HG03378 (cell line): ENCODE measurements at regions not wholly inside any gene's neighbourhood (a gene's known extent, or its start where the extent isn't known, plus 50 kb on each side); places are given as distances from the start of the nearest gene placed in this dataset.

Experiments
- ATAC-seq: cut with Tn5 transposase; IDR thresholded peaks from one replicate; pipeline ENCODE4 v1.9.1; 2021; ENCODE audit warnings: mild to moderate bottlenecking, moderate library complexity; ENCODE audit not compliant: unreplicated experiment

DNA sequence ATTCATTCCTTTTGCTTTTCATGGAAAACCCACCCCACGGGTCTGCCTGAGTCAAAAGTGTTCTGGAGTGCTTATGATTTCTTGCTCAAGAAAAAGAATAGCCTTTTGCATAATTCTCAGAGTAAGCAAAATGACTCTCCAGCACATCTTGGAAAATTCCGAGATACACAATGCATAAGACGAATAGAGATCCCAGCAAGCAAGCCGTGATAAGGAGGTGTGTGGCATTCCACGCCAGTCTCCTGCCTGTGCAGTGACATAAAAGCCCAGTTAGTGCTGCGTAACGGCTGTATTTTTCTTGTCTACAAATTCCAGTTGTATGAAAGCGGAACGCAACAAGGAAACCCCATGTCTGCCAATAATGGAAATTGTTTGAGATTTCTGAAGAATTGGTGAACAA is 237.9 kb upstream of the GATB start:
- ATAC-seq = no peak

DNA sequence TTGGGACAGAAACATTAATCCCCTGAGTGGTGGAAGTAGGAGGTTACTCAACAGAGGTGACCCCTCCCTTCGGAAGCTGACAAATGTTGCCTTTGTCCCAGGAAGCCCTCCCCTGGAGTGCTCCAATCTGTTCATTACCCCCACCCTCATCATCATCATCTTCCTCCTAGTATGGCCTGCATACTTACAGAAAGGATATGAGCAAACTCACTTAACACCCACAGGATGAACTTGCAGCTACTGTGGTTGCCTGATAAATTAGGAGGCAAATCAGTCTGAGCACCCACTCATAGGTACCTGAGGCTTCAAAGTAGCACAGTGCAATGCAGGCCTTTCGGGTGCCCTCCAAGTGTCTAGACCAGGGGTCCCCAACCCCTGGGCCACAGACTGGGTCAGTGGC is 236.7 kb upstream of the GATB start:
- no peak for ATAC-seq

DNA sequence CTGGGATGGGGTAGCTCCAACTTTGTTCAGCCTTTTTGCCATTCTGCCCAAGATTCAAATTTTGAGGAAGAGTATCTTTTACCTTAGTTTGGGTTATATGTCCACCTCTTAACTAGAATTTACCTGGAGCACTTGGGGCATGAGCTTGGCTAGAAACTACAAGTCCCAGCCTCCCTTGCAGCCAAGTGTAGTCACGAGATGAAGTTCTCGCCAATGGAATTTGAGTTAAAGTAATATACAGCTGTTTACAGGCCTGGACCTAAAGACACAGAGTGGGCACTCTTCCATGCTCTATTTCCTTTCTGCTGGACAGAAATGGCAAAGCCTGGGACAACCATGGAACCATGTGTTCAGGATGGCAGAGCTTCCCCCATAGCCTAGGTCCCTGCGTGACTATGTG is 233.6 kb upstream of the GATB start:
- no peak for ATAC-seq

DNA sequence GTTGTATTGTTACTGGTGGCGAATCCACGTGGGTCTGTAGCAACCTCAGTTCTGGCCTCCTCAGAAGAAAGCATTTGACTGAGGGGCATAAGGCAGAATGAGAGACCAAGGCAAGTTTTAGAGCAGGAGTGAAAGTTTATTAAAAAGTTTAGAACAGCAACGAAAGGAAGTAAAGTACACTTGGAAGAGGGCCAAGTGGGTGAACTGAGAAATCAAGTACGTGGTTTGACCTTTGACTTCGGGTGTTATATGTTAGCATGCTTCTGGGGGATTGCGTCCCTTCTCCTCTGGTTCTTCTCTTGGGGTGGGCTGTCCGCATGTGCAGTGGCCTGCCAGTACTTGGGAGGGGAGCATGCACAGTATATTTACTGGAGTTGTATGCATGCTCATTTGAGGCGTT is 232.7 kb upstream of the GATB start:
- no peak for ATAC-seq

DNA sequence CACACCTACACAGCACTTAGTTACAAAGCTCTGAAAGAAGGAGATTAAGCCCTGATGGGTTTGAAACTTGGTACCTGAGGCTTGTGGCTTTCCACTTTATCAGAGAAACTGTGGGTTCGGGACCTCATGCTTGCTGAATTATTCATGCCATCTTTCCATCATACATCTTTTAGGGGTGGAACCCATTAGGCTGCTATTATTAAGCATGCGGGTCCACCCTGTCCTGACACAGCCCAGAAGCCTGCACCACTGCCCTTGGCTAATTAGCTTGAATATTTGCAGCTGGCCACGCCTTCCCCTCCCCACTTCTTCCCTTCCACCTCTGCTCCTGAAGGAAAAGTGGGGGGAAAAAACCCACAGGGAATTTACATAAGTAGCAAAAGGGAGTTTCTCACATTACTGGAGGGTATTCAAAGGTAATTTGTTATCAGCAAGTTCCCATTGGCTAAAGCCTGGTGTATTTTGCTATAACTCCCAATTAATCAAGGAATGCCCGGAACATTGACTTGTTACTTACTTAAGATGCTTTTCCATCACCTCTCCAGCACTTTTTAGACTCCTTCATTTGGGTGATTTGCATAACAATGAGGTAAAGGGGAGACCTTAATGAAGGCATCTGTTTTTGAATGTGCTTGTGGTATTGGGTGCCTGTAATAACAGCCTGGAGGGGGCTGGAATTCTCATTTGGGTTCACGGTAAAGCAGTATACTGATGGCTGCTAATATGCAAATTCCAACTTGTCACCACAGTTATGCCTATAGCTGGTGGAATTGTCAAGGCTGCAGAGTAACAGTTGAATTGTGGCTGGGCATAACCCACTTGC is 231.7 kb upstream of the GATB start:
- ATAC-seq = no peak

DNA sequence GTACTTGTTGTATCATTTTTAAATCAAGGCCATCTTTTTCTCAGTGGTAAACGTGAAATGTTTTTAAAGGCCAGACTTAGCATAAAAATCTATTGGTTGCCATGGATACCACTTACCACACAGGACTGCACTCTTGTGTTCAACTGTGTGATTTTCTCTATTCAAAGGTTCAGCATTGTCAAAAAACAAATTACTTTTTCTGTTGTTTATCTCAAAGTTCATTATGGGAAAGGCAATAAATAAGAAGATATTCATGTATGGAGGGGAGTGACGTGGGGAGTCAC is 231.0 kb upstream of the GATB start:
- ATAC-seq = no peak

DNA sequence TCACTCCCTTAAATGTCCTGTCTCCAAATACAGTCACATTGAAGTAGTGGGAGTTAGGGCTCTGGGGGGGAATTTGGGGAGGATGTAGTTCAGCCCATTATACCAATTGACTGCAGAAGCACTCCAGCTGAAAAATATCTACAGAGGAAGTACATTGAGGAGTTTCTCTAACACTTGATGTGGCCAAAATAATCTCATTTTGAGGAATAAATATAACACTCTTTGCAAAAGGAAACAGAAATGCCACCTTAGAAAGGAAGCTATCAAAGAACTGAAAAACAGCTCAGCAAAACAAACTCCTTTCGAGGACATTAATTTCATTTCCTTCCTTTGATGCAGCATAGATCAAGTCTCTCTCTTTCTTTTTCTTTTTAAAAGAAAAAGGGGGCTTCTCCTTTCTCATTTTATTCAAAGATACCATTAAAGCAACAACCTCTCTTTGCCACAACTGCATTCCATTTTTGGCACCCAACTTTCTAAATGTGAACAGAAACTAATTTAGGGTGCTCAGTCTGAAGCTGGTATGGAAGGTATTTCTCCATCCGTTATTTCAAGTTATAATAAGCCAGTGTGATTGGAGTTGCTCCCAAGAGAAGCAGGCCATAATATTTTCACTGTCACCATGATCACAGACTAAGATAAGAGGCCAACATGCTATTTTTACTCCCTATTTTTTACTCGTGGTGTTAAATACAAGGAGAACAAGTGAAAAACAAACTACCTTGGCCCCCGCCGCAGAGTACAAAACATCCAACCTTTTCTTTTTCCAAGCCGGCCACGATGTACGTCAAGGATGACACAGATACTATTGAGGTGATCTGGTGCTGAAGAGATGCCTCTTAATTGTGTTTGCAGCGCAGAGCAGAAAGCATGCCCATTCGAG is 230.4 kb upstream of the GATB start:
- ATAC-seq = no peak

DNA sequence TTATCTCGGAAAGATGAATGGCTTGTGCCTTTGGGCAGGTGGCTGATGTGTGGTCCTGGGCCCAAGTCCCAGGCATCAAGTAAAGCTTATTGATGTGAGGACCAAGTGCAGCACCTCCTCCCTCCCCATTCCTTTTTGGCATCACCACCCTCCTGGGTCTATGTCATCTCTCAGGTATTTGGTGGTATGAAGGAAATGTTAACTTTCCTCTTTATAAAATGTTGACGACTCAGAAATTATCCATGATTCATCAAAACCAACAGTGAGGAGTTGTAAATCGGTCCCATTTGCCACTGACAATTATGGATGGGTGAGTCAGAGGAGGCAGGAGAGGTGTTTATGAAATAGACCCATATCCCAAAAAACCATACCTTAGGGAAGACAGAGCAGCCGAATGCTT is 229.4 kb upstream of the GATB start:
- no peak for ATAC-seq

DNA sequence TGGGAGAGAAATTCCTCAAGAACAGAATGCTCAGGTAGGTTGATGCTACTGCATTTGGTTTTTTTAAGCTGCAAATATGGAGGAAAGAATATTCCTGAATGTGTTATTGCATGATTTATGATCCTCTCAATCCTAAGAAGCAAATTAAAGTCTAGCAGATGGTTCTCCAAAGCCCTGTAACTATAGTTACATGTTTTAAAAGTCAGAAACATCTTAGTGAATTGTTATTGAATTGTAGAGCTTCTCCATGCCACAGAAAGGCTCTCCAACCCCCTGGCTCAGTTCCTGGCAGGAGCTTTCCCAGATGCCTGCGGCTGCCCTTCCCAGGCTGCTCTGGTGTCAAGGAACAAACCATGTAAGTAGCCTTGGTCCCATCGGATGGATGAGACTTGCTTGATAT is 227.8 kb upstream of the GATB start:
- no peak for ATAC-seq

DNA sequence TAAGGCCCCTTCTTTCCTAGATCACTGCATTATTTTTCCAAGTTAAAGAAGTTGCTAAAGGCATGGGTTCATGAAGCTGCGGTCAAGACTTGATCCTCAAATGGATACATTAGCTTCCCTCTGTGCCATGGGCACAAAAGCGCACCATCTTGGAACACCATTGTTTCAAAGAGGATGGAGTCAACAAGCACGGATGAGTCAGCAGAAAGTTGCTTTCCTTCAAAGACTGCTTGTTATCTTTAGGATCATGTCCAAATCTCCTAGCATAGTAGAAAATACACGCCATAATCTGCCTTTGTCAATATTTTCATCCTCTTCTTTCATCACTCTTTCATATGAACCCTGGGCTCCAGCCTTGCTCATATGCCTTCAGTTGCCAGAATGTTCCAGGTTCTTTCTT is 226.8 kb upstream of the GATB start:
- no peak for ATAC-seq

DNA sequence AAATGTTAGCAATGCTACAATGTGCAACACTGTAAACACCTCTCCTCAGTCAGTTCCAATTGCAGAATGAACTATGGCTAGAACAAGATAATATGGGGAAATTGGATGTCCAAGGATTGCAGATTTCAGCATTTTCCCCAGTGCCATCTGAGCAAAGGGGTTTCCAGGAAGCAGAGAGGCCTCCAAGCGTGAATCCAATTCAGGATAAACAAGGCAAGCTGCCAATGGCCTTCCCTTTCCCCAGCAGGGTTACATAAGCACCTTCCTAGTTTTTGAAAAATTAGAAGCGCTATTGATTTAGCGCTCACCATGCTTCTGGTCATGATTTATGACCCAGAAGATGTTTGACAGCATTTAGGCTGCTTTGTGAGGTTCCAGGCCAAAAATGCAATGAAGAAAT is 223.0 kb upstream of the GATB start:
- no peak for ATAC-seq

DNA sequence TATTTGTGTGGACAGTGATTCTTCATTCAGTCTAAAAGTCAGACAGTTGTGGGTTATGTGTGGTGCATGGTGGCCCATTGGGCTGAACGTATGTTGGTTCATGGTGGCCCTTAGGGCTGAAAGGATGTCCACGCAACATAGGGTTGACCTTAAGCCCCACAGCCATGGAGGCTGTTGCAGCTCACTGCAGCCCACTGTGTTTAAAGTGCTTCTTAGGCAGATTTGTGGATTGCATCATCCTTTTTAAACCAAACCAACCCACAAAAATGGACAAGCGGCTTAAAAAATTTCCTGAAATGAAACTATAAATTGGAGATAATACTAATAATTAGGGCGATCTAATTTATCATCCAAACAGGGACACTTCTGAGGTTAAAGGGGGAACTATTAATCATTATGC is 219.0 kb upstream of the GATB start:
- no peak for ATAC-seq

DNA sequence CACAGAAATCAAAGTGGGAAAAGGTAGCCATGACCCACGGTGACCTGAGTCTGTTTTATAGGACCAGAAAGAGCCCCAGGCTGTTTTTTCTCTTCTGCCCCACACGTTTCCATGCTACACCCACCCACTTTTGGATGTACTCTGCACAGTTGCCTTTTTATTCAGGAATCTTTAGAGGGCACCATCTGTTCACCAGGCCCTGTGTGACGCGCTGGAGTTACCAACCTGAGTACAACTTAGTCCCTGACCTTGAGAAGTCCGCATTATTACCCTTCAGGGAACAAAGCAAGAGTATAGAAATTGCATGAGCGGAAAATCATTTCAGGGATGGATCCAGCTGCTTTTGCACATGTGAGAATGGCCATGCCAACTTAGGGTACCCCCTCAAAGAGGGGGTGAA is 207.8 kb upstream of the GATB start:
- ATAC-seq = no peak

DNA sequence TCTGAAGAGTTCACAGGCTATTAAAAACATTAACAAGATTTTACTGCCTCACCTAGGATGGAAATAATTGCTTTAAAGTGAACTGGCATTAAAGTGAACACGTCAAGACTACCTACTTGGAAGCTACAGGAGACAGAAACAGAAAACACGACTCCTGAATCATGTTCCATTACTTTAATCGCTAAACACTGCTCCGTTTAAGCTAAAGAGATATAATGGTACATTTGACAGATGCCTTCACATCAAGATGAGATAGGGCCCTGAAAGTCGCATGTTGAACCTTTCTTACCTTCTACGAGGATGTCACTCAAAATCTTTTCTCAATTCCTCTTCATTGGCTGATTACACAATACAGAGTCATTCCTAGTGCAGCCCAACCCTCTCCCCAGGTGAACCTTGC is 206.3 kb upstream of the GATB start:
- no peak for ATAC-seq

DNA sequence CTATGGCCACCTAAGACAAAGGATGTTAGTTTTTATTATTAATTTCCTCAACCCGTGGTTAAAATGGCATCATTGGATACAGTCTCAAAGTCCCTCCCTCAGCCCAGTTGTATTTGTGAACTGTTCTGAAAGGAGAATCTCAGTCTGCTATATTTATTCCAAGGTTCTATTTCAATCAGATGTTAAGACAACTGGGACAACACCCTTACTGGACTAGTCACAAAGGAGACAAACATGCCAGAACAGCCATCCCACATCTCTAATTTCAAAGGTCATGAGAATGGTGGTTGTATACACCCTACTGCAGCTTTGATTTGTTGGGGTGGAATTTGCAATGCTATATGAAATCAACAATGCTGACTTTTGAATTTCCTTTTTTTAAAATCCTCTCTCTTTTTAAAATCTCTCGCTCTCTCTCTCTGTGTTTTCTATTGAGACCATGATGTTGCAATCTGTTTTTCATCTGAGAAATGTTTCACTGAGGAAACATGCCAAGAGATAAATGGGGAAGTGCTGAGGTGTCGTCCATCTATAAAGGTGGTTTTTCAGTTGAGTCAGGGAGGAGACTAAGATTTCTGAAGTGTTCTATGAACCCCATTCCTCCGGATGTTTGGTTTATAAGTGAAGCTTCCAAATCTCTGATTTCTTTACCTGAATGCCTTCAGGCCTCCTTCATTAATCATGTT is 201.5 kb upstream of the GATB start:
- ATAC-seq = no peak

DNA sequence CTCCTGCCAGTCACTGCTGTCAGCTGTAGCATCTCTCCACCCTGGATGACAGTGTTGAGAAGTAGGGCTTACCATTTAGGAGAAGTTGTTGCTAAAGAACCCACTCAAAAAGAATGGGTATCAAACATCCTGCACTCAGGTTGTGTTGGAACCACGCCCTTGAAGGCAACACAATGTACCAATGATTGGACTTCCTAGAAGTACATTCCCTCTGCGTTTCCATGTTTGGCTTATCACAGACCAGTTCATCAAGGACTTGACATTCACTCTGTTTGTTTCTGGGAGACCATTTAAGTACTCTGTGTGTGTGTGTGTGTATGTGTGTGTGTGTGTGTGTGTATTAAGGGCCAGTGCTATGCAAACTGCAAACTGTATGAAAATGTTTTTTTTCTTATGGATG is 200.6 kb upstream of the GATB start:
- ATAC-seq = no peak

DNA sequence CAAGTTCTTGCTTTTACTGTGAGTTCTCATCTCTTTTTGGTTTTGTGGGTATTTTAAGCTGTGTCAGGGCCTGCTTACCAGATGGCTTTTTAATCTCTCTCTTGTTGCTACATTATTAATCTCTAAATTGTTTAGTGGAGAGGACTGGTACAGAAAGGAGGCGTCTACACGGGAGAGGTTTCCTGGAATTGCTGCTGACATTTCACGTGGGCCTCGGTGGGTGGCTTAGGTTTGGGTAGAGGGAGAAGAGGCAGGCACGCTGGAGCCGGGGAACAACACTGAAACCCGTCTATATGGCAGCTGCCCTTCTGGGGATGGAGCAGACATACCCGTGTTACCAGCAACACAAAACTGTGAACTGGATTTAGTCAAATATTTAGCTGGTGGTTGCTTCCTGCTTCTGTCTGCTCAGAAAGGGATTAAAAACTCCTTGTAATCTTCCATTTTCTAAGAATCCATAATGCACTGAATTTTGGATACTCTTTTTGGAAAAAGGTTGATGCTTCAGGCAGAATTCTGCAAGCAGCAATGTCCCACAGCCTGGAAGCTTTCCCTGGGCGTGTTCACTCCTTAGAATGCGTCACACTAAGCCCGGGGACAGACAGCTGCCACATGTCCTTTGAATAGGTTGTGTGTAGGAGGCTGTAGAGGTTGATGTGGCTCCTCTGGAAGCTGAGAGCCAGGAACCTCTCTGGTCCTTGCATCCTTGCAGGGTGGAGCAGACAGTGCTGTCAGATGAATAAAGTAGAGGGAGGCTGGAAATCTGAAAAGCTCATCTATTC is 199.8 kb upstream of the GATB start:
- ATAC-seq = no peak

DNA sequence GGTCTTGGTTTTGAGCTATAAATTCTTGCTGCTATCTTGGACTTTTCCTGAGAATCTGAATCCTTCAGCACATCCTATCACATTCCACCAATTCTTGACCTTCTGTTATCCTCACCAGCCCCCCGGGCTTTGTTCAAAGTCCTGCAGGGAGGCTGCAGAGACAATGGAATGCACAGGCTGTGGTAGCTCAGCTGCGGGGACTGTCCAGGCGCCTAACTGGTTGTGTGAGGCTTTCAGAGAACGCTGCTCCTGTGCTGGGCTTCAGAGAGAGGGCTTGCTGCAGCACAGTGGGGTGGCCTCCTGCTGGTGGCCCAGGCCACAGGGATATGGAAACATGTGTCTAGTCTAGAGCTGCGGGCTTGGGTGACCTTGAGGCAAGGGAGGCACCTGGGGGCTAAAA is 196.3 kb upstream of the GATB start:
- no peak for ATAC-seq

DNA sequence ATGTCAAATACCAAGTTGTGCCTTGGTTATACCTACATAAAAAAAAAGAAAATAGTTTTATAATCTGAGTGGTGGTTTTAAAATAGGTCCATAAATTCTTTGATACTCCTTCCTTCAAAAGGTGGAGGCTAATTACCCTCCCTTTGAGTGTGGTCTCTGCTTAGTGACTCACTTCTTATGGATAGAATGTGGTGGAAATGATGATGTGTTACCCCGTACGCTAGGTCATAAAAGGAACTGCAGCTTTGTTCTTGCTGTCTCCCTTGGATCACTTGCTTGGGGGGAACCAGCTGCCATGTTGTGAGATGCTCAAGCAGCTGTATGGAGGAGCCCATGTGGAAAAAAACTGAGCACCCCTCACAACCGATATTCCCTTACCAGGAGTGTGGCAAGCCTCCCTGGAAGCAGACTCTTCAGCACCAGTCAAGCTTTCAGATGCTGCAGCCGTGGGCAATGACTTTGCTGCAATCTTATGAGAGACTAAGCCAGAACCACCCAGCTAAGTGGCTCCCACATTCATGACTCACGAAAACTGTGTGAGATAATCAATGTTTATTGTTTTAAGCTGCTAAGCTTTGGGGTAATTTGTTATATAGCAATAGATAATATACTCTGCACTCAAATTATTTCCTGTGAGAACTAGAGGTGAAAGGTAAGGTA is 195.0 kb upstream of the GATB start:
- ATAC-seq = no peak

DNA sequence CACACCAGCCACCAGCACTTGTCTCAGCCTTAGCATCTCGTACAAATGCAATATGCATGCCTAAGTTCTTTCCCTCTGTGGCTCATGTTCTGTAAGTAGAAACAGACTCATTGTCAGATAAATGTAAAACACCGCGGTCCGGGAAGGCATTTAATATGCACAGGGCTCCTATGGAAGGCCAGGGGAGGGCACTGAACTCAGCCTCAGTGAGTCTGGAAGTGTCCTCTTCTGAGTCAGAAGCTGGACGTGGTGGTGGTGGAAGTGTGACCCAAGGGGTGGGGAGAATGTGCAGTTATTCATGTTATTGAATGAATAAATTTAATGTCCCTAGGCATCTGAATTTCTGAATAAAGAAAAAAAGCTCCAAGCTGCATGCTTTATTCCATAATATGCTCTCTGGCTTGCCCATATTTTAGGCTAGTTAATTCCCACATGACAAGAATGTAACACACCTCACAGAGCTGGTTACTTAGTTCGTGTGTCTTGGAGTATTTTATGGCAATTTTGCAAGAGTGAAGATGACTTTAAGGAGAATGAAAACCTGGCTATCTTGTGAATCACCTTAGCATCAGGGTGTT is 193.1 kb upstream of the GATB start:
- no peak for ATAC-seq
